Neural progenitor cell (in vitro differentiated cells): ENCODE measurements at regions not wholly inside any gene's neighbourhood (a gene's known extent, or its start where the extent isn't known, plus 50 kb on each side); places are given as distances from the start of the nearest gene placed in this dataset.

Experiments used
- CTCF ChIP-seq: fragments of 200-600 bp; sonication (generic); IDR thresholded peaks from 2 replicates; pipeline ENCODE4 v1.5.1; 2017; ENCODE audit warnings: antibody characterized with exemption, mild to moderate bottlenecking
- EZH2 ChIP-seq: fragments of 200-600 bp; sonication (generic); IDR thresholded peaks from 2 replicates; pipeline ENCODE4 v1.6.1; 2017; ENCODE audit warnings: antibody characterized with exemption, mild to moderate bottlenecking, moderate library complexity

- TF ChIP-seq CTCF (no peak), EZH2 (no peak)
These were observed 106.9 kb downstream of the ADAMTS15 start for GRCh38 chr11:130555251-130555841.
